ENCODE measurements at regions not wholly inside any gene's neighbourhood (a gene's known extent, or its start where the extent isn't known, plus 50 kb on each side); places are given as distances from the start of the nearest gene placed in this dataset.
"Not testable (repeated sequence)": the region's sequence is repeated elsewhere in the genome, so short reads cannot be mapped to it uniquely, and the experiment has no call there.

GRCh38 chr10:3281941-3282673 lies 109.5 kb upstream of the PITRM1 start:
- no peak for DNase-seq (ENCODE audit: low read depth in 2 of 3, low spot score in 2 of 3)

- DNase-seq (ENCODE audit: low read depth in 2 of 3, low spot score in 2 of 3) = no peak
Observed at GRCh38 chr10:3278771-3279170, 106.2 kb upstream of the PITRM1 start.

GRCh38 chr10:3277566-3277965 lies 105.0 kb upstream of the PITRM1 start:
- no peak for DNase-seq (ENCODE audit: low read depth in 2 of 3, low spot score in 2 of 3)

- DNase-seq (ENCODE audit: low read depth in 2 of 3, low spot score in 2 of 3) = no peak
Observed at GRCh38 chr10:3274414-3274813, 101.8 kb upstream of the PITRM1 start.

GRCh38 chr10:3273966-3274365 lies 101.4 kb upstream of the PITRM1 start:
- DNase-seq (ENCODE audit: low read depth in 2 of 3, low spot score in 2 of 3) = no peak

GRCh38 chr10:3272300-3272699 lies 99.7 kb upstream of the PITRM1 start:
- DNase-seq (ENCODE audit: low read depth in 2 of 3, low spot score in 2 of 3) = no peak

- DNase-seq (ENCODE audit: low read depth in 2 of 3, low spot score in 2 of 3) = no peak
Observed at GRCh38 chr10:3271354-3272115, 99.0 kb upstream of the PITRM1 start.

GRCh38 chr10:3270577-3271316 lies 98.2 kb upstream of the PITRM1 start:
- no peak for DNase-seq (ENCODE audit: low read depth in 2 of 3, low spot score in 2 of 3)

- no peak for DNase-seq (ENCODE audit: low read depth in 2 of 3, low spot score in 2 of 3)
Observed at GRCh38 chr10:3268025-3268424, 95.4 kb upstream of the PITRM1 start.

- DNase-seq (ENCODE audit: low read depth in 2 of 3, low spot score in 2 of 3) = no peak
Observed at GRCh38 chr10:3265088-3265487, 92.5 kb upstream of the PITRM1 start.

GRCh38 chr10:3264161-3264761 lies 91.7 kb upstream of the PITRM1 start:
- no peak for DNase-seq (ENCODE audit: low read depth in 2 of 3, low spot score in 2 of 3)

GRCh38 chr10:3263747-3264146 lies 91.2 kb upstream of the PITRM1 start:
- no peak for DNase-seq (ENCODE audit: low read depth in 2 of 3, low spot score in 2 of 3)

- no peak for DNase-seq (ENCODE audit: low read depth in 2 of 3, low spot score in 2 of 3)
Observed at GRCh38 chr10:3263082-3263481, 90.5 kb upstream of the PITRM1 start.

GRCh38 chr10:3261921-3262320 lies 89.3 kb upstream of the PITRM1 start:
- DNase-seq (ENCODE audit: low read depth in 2 of 3, low spot score in 2 of 3) = no peak

- no peak for DNase-seq (ENCODE audit: low read depth in 2 of 3, low spot score in 2 of 3)
Observed at GRCh38 chr10:3260066-3260834, 87.7 kb upstream of the PITRM1 start.

GRCh38 chr10:3259499-3259898 lies 86.9 kb upstream of the PITRM1 start:
- DNase-seq (ENCODE audit: low read depth in 2 of 3, low spot score in 2 of 3) = no peak

GRCh38 chr10:3258394-3258793 lies 85.8 kb upstream of the PITRM1 start:
- DNase-seq (ENCODE audit: low read depth in 2 of 3, low spot score in 2 of 3) = no peak

- DNase-seq (ENCODE audit: low read depth in 2 of 3, low spot score in 2 of 3) = no peak
Observed at GRCh38 chr10:3255616-3256015, 83.0 kb upstream of the PITRM1 start.

GRCh38 chr10:3255075-3255474 lies 82.5 kb upstream of the PITRM1 start:
- no peak for DNase-seq (ENCODE audit: low read depth in 2 of 3, low spot score in 2 of 3)

- not testable (repeated sequence) for DNase-seq (ENCODE audit: low read depth in 2 of 3, low spot score in 2 of 3)
Observed at GRCh38 chr10:3253974-3254373, 81.4 kb upstream of the PITRM1 start.

GRCh38 chr10:3251172-3251571 lies 78.6 kb upstream of the PITRM1 start:
- peak in 1 of 3 experiments; percentile 8 for DNase-seq (ENCODE audit: low read depth in 2 of 3, low spot score in 2 of 3)

Data from activated CD8-positive, alpha-beta memory T cell treated with anti-CD3 and anti-CD28 coated beads for 48 hours (primary cell).